ENCODE measurements at regions not wholly inside any gene's neighbourhood (a gene's known extent, or its start where the extent isn't known, plus 50 kb on each side); places are given as distances from the start of the nearest gene placed in this dataset.

GRCh38 chr6:154648188-154648887 lies 84.9 kb upstream of the SCAF8 start:
- Histone ChIP-seq H3K9ac (ENCODE audit: low read depth, low read length, poor library complexity, severe bottlenecking) (no peak overlapping the region), H3F3A (ENCODE audit: low read depth) (no peaks in the 10 kb centered on the region), H3K27me3 (ENCODE audit: insufficient read depth, low read length, poor library complexity, severe bottlenecking) (no peaks in the 10 kb centered on the region), H3K9me2 (replicated peaks; ENCODE audit: low read depth, low read length) (no peaks in the 10 kb centered on the region), H3K4me1 (ENCODE audit: insufficient read depth, low read length, poor library complexity, severe bottlenecking) (peaks cover 10% of the 10 kb centered on the region), H3K4me2 (ENCODE audit: low read depth, low read length, poor library complexity, severe bottlenecking) (no peak overlapping the region), H4K20me1 (ENCODE audit: insufficient read depth, low read length, poor library complexity, severe bottlenecking) (no peaks in the 10 kb centered on the region), H3K36me3 (ENCODE audit: insufficient read depth, low read length) (no peaks in the 10 kb centered on the region), H3K79me2 (ENCODE audit: insufficient read depth, low read length) (no peaks in the 10 kb centered on the region), H3K9me3 (ENCODE audit: insufficient read depth, low read depth, low read length) (no peaks in the 10 kb centered on the region), H2AFZ (ENCODE audit: low read length) (no peak overlapping the region), H3K4me3 (ENCODE audit: low read length, poor library complexity, severe bottlenecking) (no peak overlapping the region)
- TF ChIP-seq EZH2phosphoT487 (IDR thresholded peaks at IDR 0.05; ENCODE audit: borderline replicate concordance): no peak
- TF ChIP-seq CTCF (conservative IDR thresholded peaks at IDR 0.05; ENCODE audit: low read length): no peak

- no peak for TF ChIP-seq CTCF (conservative IDR thresholded peaks at IDR 0.05; ENCODE audit: low read length)
- TF ChIP-seq EZH2phosphoT487 (IDR thresholded peaks at IDR 0.05; ENCODE audit: borderline replicate concordance): no peak
- H3K79me2 ChIP-seq (ENCODE audit: insufficient read depth, low read length): no peaks in the 10 kb centered on the region
- H3K27me3 ChIP-seq (ENCODE audit: insufficient read depth, low read length, poor library complexity, severe bottlenecking): no peaks in the 10 kb centered on the region
- no peaks in the 10 kb centered on the region for H3K36me3 ChIP-seq (ENCODE audit: insufficient read depth, low read length)
- H3K4me1 ChIP-seq (ENCODE audit: insufficient read depth, low read length, poor library complexity, severe bottlenecking): peaks cover 13% of the 10 kb centered on the region
- H4K20me1 ChIP-seq (ENCODE audit: insufficient read depth, low read length, poor library complexity, severe bottlenecking): no peaks in the 10 kb centered on the region
- no peaks in the 10 kb centered on the region for H3F3A ChIP-seq (ENCODE audit: low read depth)
- H2AFZ ChIP-seq (ENCODE audit: low read length): no peak overlapping the region
- no peak overlapping the region for H3K4me2 ChIP-seq (ENCODE audit: low read depth, low read length, poor library complexity, severe bottlenecking)
- no peak overlapping the region for H3K4me3 ChIP-seq (ENCODE audit: low read length, poor library complexity, severe bottlenecking)
- no peak overlapping the region for H3K9ac ChIP-seq (ENCODE audit: low read depth, low read length, poor library complexity, severe bottlenecking)
- H3K9me3 ChIP-seq (ENCODE audit: insufficient read depth, low read depth, low read length): no peaks in the 10 kb centered on the region
- H3K9me2 ChIP-seq (replicated peaks; ENCODE audit: low read depth, low read length): no peaks in the 10 kb centered on the region
Measured at GRCh38 chr6:154648888-154649205, 84.4 kb upstream of the SCAF8 start.

GRCh38 chr6:154649721-154650120 lies 83.5 kb upstream of the SCAF8 start:
- H3K9me3 ChIP-seq (ENCODE audit: insufficient read depth, low read depth, low read length): no peaks in the 10 kb centered on the region
- H3K4me2 ChIP-seq (ENCODE audit: low read depth, low read length, poor library complexity, severe bottlenecking): no peak overlapping the region
- no peaks in the 10 kb centered on the region for H4K20me1 ChIP-seq (ENCODE audit: insufficient read depth, low read length, poor library complexity, severe bottlenecking)
- H3K36me3 ChIP-seq (ENCODE audit: insufficient read depth, low read length): no peaks in the 10 kb centered on the region
- peaks cover 13% of the 10 kb centered on the region for H3K4me1 ChIP-seq (ENCODE audit: insufficient read depth, low read length, poor library complexity, severe bottlenecking)
- H3K27me3 ChIP-seq (ENCODE audit: insufficient read depth, low read length, poor library complexity, severe bottlenecking): no peaks in the 10 kb centered on the region
- H3K79me2 ChIP-seq (ENCODE audit: insufficient read depth, low read length): no peaks in the 10 kb centered on the region
- H2AFZ ChIP-seq (ENCODE audit: low read length): no peak overlapping the region
- no peaks in the 10 kb centered on the region for H3K9me2 ChIP-seq (replicated peaks; ENCODE audit: low read depth, low read length)
- TF ChIP-seq CTCF (conservative IDR thresholded peaks at IDR 0.05; ENCODE audit: low read length): no peak
- TF ChIP-seq EZH2phosphoT487 (IDR thresholded peaks at IDR 0.05; ENCODE audit: borderline replicate concordance): no peak
- no peak overlapping the region for H3K4me3 ChIP-seq (ENCODE audit: low read length, poor library complexity, severe bottlenecking)
- no peaks in the 10 kb centered on the region for H3F3A ChIP-seq (ENCODE audit: low read depth)
- H3K9ac ChIP-seq (ENCODE audit: low read depth, low read length, poor library complexity, severe bottlenecking): no peak overlapping the region
